Upper lobe of right lung (tissue), 1 donor: ENCODE measurements at regions not wholly inside any gene's neighbourhood (a gene's known extent, or its start where the extent isn't known, plus 50 kb on each side); places are given as distances from the start of the nearest gene placed in this dataset.

Source experiments
- ATAC-seq: fragments of 200-7000 bp; cut with Tn5 transposase; one replicate; pipeline ENCODE4 v1.9.1; 2020; ENCODE audit warnings: mild to moderate bottlenecking, moderate library complexity
- DNase-seq: peaks from one replicate; pipeline ENCODE4 v3.0.0-alpha.2; 2020
- H3K27ac ChIP-seq: fragments of 200-600 bp; one replicate; pipeline ENCODE4 v1.8.0; 2022
- H3K27me3 ChIP-seq: fragments of 200-600 bp; one replicate; pipeline ENCODE4 v1.8.0; 2022; ENCODE audit warnings: mild to moderate bottlenecking
- H3K36me3 ChIP-seq: fragments of 200-600 bp; one replicate; pipeline ENCODE4 v1.8.0; 2022
- H3K4me1 ChIP-seq: fragments of 200-600 bp; one replicate; pipeline ENCODE4 v1.8.0; 2022
- H3K4me3 ChIP-seq: fragments of 200-600 bp; one replicate; pipeline ENCODE4 v1.8.0; 2022; ENCODE audit warnings: mild to moderate bottlenecking
- H3K9me3 ChIP-seq: fragments of 200-600 bp; one replicate; pipeline ENCODE4 v1.8.0; 2022
- intact Hi-C: fragments of 100-400 bp; cut with DNase I; formaldehyde crosslinking; loops from one replicate; pipeline ENCODE4 v1.11.0; 2022
- TF ChIP-seq, protein P1 (sequence below): fragments of 200-600 bp; IDR thresholded peaks from one replicate; pipeline ENCODE4 v1.8.0; 2022; ENCODE audit warnings: antibody characterized with exemption
- donor health status: DM: no; HTN: yes; CAD: no; lungs with severe emphysema.

DNA sequence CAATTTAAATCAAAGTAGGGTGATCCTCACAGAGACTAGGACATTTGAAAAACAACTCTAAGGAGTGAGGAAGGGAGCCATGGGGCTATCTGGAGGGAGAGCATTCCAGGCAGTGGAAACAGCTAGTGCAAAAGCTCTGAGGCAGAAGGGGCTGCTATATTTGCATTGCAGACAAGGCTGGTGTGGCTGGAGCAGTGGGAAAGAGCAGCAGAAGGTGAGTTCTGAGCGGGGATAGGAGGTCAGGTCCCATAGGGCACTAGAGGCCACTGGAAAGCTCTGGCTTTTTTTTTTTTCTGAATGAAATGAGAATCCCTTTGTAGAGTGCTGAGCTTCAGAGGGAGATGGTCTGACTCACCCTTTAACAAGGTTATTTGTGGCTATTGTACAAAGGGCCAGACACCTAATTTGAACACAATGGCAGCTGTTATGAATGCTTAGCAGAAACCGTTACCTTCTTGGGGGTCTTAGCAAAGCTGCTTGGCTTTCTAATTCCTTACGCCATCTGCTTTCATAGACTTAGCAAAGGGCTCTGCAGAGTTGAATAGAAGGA lies 291.6 kb downstream of the BUD13 start:
- intact Hi-C loops, result no loop called here
- no peak overlapping the region for H3K4me3 ChIP-seq
- H3K27ac ChIP-seq, result no peak overlapping the region

GRCh38 chr11:116478669-116479668 lies 293.8 kb downstream of the BUD13 start:
- Histone ChIP-seq H3K27ac (no peak overlapping the region), H3K4me3 (no peak overlapping the region), H3K4me1 (no peaks in the 10 kb centered on the region), H3K36me3 (no peaks in the 10 kb centered on the region), H3K27me3 (no peaks in the 10 kb centered on the region), H3K9me3 (no peaks in the 10 kb centered on the region)
- DNase-seq, result no peak
- ATAC-seq, result no peak
- intact Hi-C loops, result no loop called here
- TF ChIP-seq, protein P1, sequence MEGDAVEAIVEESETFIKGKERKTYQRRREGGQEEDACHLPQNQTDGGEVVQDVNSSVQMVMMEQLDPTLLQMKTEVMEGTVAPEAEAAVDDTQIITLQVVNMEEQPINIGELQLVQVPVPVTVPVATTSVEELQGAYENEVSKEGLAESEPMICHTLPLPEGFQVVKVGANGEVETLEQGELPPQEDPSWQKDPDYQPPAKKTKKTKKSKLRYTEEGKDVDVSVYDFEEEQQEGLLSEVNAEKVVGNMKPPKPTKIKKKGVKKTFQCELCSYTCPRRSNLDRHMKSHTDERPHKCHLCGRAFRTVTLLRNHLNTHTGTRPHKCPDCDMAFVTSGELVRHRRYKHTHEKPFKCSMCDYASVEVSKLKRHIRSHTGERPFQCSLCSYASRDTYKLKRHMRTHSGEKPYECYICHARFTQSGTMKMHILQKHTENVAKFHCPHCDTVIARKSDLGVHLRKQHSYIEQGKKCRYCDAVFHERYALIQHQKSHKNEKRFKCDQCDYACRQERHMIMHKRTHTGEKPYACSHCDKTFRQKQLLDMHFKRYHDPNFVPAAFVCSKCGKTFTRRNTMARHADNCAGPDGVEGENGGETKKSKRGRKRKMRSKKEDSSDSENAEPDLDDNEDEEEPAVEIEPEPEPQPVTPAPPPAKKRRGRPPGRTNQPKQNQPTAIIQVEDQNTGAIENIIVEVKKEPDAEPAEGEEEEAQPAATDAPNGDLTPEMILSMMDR, result no peak

More for the DNA sequence above, 291.6 kb downstream of the BUD13 start:
- no peak for DNase-seq
- Histone ChIP-seq H3K36me3 (no peaks in the 10 kb centered on the region), H3K4me1 (no peaks in the 10 kb centered on the region), H3K9me3 (no peaks in the 10 kb centered on the region), H3K27me3 (peaks cover 5% of the 10 kb centered on the region)
- TF ChIP-seq, protein P1, result no peak
- no peak for ATAC-seq

- no peaks in the 10 kb centered on the region for H3K9me3 ChIP-seq
- H3K4me1 ChIP-seq, result no peaks in the 10 kb centered on the region
- no peak overlapping the region for H3K27ac ChIP-seq
- H3K36me3 ChIP-seq, result no peaks in the 10 kb centered on the region
- no peak for DNase-seq
- no peaks in the 10 kb centered on the region for H3K27me3 ChIP-seq
- no peak for ATAC-seq
- intact Hi-C loops, result no loop called here
- no peak overlapping the region for H3K4me3 ChIP-seq
- TF ChIP-seq, protein P1, result no peak
These were observed 294.6 kb downstream of the BUD13 start for GRCh38 chr11:116478205-116478604.

DNA sequence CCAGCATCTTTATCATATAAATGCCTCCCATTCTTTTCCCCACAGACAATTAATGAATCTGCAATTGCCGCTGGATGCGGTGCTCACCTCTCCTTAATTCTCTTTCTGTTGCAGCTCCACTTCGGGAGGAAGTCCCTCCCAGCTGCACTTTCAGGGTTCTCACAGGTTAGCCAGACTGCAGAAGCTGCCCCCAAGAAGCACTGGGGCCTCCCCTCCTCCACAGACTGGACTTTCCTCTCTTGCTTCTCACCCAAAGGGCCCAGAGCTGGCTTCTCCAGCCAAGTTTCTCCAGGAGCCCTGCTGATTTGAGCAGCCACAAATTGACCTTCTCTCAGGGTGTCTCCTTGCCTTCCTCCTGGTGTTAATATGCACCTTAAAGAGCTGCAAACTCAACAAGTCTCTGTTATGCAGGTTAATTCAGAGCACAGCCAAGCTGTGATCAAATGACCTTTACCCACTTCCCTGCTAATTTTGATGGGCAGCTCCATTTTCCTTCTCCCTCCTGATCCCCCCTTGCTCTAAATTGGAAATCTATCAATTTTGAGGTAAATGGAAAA lies 298.9 kb downstream of the BUD13 start:
- H3K36me3 ChIP-seq, result no peaks in the 10 kb centered on the region
- H3K27ac ChIP-seq, result no peak overlapping the region
- no peak for DNase-seq
- H3K4me3 ChIP-seq, result no peak overlapping the region
- TF ChIP-seq, protein P1, result no peak
- no peaks in the 10 kb centered on the region for H3K27me3 ChIP-seq
- H3K4me1 ChIP-seq, result no peaks in the 10 kb centered on the region
- intact Hi-C loops, result no loop called here
- no peaks in the 10 kb centered on the region for H3K9me3 ChIP-seq
- no peak for ATAC-seq

DNA sequence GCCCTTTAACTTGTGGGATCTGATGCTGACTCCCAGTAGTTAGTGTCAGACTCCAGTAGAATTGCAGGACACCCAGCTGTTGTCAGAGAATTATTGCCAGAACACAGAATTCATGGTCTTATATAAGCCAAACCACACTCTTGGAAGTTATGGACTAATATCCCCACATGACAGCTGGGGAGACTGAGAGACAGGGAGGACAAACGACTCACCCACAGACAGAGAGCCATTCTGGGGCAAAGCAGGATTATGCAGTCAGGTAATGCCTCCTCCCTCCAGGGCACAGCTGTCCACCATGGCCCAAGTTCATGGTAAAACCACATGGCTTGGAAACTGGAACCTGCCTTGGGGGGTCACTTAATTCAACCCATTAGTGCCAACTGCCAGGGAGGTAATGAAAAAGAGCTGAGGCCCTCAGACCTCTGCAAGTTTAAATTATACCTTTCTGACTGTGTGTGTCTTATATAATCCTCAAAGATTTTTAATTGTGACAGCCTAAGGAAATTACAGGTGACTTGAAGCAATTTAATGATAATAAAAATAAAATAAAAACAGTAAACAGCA lies 299.5 kb downstream of the BUD13 start:
- no peaks in the 10 kb centered on the region for H3K9me3 ChIP-seq
- no peak overlapping the region for H3K4me3 ChIP-seq
- TF ChIP-seq, protein P1, result no peak
- no peaks in the 10 kb centered on the region for H3K4me1 ChIP-seq
- H3K36me3 ChIP-seq, result no peaks in the 10 kb centered on the region
- intact Hi-C loops, result no loop called here
- no peaks in the 10 kb centered on the region for H3K27me3 ChIP-seq
- DNase-seq, result no peak
- no peak for ATAC-seq
- no peak overlapping the region for H3K27ac ChIP-seq
